NCI-H748 (cell line): ENCODE measurements at regions not wholly inside any gene's neighbourhood (a gene's known extent, or its start where the extent isn't known, plus 50 kb on each side); places are given as distances from the start of the nearest gene placed in this dataset.
"Not testable (repeated sequence)": the region's sequence is repeated elsewhere in the genome, so short reads cannot be mapped to it uniquely, and the experiment has no call there.

Experiments
- DNase-seq: peaks from one replicate; lab custom pipeline; 2025; ENCODE audit not compliant: unreplicated experiment; lab: John Stamatoyannopoulos, UW

GRCh38 chr4:71081192-71081591 lies 87.7 kb downstream of the DCK start:
- DNase-seq = no peak

- no peak for DNase-seq
These were observed 100.3 kb downstream of the DCK start for GRCh38 chr4:71093745-71094144.

GRCh38 chr4:71094201-71094600 lies 100.8 kb downstream of the DCK start:
- DNase-seq = no peak

- no peak for DNase-seq
These were observed 101.7 kb downstream of the DCK start for GRCh38 chr4:71095141-71095540.

GRCh38 chr4:71095545-71095944 lies 102.1 kb downstream of the DCK start:
- DNase-seq = no peak

GRCh38 chr4:71107726-71108125 lies 114.3 kb downstream of the DCK start:
- DNase-seq = no peak

GRCh38 chr4:71110499-71110898 lies 117.0 kb downstream of the DCK start:
- peak; percentile 82 for DNase-seq

- not testable (repeated sequence) for DNase-seq
These were observed 117.7 kb downstream of the DCK start for GRCh38 chr4:71111133-71111532.

- peak; percentile 43 for DNase-seq
These were observed 119.8 kb downstream of the DCK start for GRCh38 chr4:71113294-71113693.

- DNase-seq = no peak
These were observed 127.5 kb downstream of the DCK start for GRCh38 chr4:71120831-71121524.

GRCh38 chr4:71123951-71124350 lies 130.5 kb downstream of the DCK start:
- DNase-seq = no peak

GRCh38 chr4:71125137-71125536 lies 131.7 kb downstream of the DCK start:
- DNase-seq = no peak

- DNase-seq = no peak
These were observed 133.3 kb downstream of the DCK start for GRCh38 chr4:71126719-71127118.

- peak; percentile 28 for DNase-seq
These were observed 137.6 kb downstream of the DCK start for GRCh38 chr4:71130827-71131603.

GRCh38 chr4:71132486-71132885 lies 139.0 kb downstream of the DCK start:
- no peak for DNase-seq

GRCh38 chr4:71133491-71133890 lies 140.0 kb downstream of the DCK start:
- DNase-seq = no peak

GRCh38 chr4:71136071-71136470 lies 142.6 kb downstream of the DCK start:
- DNase-seq = no peak

- no peak for DNase-seq
These were observed 144.7 kb downstream of the DCK start for GRCh38 chr4:71138007-71138615.

- DNase-seq = no peak
These were observed 147.1 kb downstream of the DCK start for GRCh38 chr4:71140563-71140962.

GRCh38 chr4:71141125-71141524 lies 147.7 kb downstream of the DCK start:
- no peak for DNase-seq

- DNase-seq = no peak
These were observed 153.8 kb downstream of the DCK start for GRCh38 chr4:71147261-71147660.

GRCh38 chr4:71148545-71148944 lies 155.1 kb downstream of the DCK start:
- no peak for DNase-seq
